HG03175 (cell line): ENCODE measurements at regions not wholly inside any gene's neighbourhood (a gene's known extent, or its start where the extent isn't known, plus 50 kb on each side); places are given as distances from the start of the nearest gene placed in this dataset.
"Not testable (repeated sequence)": the region's sequence is repeated elsewhere in the genome, so short reads cannot be mapped to it uniquely, and the experiment has no call there.

Source experiments
- ATAC-seq: cut with Tn5 transposase; IDR thresholded peaks from one replicate; pipeline ENCODE4 v1.9.1; 2021; ENCODE audit warnings: mild to moderate bottlenecking, moderate library complexity; ENCODE audit not compliant: unreplicated experiment

DNA sequence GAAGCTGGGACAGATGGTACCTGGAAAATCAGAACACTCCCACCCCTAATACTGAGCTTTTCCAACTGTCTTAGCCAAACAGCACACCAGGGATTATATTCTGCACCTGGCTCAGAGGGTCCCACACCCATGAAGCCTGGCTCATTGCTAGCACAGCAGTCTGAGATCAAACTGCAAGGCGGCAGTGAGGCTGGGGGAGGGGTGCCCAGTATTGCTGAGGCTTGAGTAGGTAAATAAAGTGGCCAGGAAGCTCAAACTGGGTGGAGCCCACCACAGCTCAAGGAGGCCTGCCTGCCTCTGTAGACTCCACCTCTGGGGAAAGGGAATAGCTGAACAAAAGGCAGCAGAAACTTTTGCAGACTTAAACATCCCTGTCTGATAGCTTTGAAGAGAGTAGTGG lies 403.3 kb downstream of the MBD2 start:
- ATAC-seq = not testable (repeated sequence)

- ATAC-seq = no peak
Observed at GRCh38 chr18:53819671-53820070, 404.8 kb downstream of the MBD2 start.

DNA sequence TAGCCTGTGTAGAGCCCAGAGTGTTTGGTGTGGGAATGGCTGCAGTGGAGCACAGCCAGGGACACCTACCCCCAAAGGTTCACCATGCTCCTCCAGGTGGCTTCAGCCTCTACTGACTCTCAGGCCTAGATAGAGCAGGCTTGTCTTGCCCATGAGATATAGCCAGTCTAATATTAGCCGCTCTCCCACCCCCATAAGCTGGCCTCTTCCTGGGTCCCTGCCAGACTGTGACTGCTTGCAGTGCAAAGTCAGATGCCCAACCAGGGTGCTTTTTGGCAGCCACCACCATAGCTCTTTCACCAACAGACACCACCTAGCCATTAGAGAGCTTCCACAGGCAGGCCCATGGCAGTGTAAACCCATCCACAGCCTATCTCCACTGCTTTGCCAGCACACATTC lies 405.3 kb downstream of the MBD2 start:
- ATAC-seq = no peak

GRCh38 chr18:53817976-53818950 lies 406.2 kb downstream of the MBD2 start:
- ATAC-seq = no peak

DNA sequence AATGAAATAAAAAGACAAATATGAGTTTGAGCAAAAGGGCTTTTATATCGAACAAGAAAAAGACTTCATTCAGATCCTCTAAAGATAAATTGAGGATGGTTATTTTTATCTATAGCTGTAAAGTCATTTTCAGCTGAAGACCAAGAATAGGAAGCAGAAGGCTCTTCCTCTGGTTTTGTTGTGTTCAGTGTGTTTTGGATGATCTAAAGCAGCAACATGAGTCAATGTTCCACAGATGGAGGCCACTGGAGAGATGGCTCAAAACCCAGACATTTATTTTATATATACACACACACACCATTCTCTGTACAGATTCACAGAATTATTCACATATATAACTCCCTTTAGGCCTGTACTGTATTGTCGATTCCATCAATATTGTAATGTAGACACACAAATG lies 424.3 kb downstream of the MBD2 start:
- no peak for ATAC-seq

DNA sequence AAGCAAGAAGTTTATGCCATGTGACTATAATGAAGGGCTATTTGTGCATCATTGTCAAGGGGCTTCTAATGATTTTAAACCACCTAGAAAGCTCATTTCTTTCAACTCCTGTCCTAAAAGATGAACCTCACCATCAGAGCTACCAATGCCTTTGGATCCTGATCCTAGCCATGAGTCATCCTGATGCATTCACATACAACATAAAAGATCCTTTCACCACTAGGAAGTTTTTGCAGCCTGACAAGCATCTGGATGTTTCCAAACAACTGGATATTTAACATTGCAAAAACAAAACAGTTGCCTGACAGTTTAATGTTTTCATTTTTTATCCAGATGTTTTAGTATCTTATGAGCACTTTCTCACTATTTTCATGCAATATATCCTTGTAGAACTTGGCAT lies 425.3 kb downstream of the MBD2 start:
- no peak for ATAC-seq

- ATAC-seq = no peak
Observed at GRCh38 chr18:53798516-53798915, 426.0 kb downstream of the MBD2 start.

DNA sequence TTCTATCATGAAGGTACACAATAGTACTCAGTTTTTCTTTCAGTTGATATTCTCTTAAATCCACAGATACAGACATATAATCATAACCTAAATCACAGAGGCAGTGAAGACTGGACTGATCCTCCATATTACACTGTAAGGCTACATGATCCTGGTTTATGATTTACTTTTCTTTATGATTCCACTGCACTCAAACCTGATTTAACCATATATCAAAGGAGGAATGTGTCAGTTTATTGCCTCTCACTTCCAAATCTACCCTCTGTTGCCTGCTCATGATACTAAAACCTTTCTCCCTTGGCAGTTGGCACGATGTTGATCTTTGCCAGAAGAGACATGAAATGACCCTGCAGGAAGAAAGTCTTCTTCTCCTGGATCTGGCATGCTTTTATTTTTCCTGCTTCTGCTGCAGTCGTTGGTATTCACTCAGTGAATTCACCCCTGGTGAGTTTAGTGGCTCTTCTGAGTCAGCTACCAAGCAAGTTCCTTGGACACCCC lies 426.4 kb downstream of the MBD2 start:
- no peak for ATAC-seq

DNA sequence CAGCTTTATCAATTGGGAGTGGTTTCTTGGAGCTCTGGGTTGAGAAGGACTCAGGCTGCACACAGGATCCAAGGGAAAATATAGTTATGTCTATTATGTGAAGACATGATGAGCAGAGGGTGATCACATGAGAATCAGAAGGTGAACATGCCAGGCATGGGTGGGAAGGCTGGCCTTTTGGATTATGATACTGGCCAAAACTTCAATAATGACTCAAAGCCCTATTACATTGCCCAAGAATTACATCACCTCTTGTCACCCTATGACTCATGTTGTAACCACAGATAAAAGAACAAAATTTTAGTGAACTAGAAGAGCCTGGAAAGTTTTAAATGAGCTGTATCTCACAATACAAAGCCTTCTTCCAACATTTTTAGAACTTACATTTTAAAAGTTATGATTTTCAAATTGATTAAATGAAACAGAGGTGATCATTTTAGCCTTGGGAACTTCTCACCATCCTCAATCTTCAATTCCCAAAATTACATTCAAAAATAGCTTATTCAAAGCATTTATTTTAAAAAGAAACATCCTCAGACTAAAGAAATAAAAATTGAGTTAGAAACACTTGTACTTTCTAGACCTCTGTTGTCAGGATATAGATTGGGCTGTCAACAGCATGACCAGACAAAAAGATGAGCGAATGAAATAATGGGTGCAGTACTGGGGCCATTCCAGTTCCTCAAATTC lies 428.3 kb downstream of the MBD2 start:
- ATAC-seq = peak; percentile 75

GRCh38 chr18:53795610-53796009 lies 428.9 kb downstream of the MBD2 start:
- no peak for ATAC-seq

GRCh38 chr18:53795061-53795460 lies 429.4 kb downstream of the MBD2 start:
- ATAC-seq = no peak

DNA sequence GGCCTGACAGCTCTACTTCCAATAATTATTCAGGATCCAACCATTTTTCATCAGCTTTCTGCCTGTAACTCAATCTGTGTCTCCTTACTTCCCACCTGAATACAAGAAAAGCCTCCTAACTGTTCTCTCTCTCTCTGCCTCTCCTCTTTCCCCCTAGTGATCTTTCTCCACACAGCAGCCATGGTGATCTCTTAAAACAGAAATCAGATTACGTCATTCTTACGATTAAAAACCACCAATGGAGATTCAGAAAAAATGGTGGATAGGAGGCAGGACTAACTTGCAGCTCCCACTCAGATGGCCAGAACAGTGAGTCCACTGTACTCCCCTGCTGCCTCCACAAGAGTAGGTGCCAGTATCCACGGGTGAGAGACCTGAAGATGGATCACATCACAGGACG lies 431.7 kb downstream of the MBD2 start:
- no peak for ATAC-seq

GRCh38 chr18:53790786-53791185 lies 433.7 kb downstream of the MBD2 start:
- no peak for ATAC-seq

GRCh38 chr18:53789376-53790247 lies 434.9 kb downstream of the MBD2 start:
- ATAC-seq = no peak

GRCh38 chr18:53785811-53786210 lies 438.7 kb downstream of the MBD2 start:
- ATAC-seq = no peak

- ATAC-seq = no peak
Observed at GRCh38 chr18:53784253-53784652, 440.2 kb downstream of the MBD2 start.

DNA sequence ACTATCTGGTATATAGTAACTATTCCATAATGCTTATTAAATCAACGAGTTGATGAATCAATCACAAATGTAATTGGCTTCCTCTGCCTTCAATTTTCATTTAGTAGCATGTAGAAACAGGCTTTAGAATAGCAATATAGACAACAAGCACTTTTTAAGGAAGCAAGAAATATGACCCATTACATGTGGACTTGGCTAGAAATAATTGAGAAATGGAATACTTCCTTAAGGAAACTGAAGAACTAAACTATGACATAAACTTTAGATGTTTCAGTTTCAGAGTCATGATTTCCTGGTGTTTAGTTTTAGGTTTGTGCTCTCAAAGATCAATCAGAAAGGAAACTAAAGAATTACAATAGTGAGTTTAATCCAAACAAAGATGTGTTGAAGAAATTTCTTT lies 443.8 kb downstream of the MBD2 start:
- ATAC-seq = no peak

DNA sequence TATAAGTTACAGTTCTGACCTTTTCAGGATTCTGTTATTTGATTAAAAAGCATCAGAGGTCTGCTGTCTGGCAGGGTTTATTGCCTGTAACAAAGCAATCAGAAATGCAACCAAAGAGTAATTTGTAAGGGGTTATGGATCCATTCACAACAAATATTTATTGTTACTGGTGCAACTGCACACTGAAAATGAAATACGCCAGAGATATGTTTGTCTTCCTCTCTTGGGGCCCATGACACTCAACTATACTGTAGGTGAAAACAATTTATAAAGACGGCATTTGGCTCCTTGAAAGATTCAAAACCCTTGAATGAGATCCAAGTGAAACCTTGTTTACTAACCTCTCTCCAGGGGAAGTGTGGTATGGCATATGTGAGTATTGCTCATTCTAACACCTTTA lies 452.2 kb downstream of the MBD2 start:
- ATAC-seq = no peak

GRCh38 chr18:53771664-53772063 lies 452.8 kb downstream of the MBD2 start:
- ATAC-seq = no peak

- ATAC-seq = no peak
Observed at GRCh38 chr18:53765211-53765610, 459.3 kb downstream of the MBD2 start.

- no peak for ATAC-seq
Observed at GRCh38 chr18:53764086-53764485, 460.4 kb downstream of the MBD2 start.
